ENCODE measurements at regions not wholly inside any gene's neighbourhood (a gene's known extent, or its start where the extent isn't known, plus 50 kb on each side); places are given as distances from the start of the nearest gene placed in this dataset.
A peak's percentile ranks its signal among the peaks of the same experiment; 100 is the strongest.

- H3K27me3 Mint-ChIP-seq, result no peaks in the 10 kb centered on the region
- no peaks in the 10 kb centered on the region for H3K4me1 Mint-ChIP-seq
- H3K4me3 Mint-ChIP-seq, result no peak overlapping the region
- no peak overlapping the region for H3K27ac Mint-ChIP-seq
- no peaks in the 10 kb centered on the region for H3K9me3 Mint-ChIP-seq
- peak in 1 of 2 donors; percentile 14 for ATAC-seq (replicated peaks)
- DNase-seq, result no peak
- H3K36me3 Mint-ChIP-seq, result no peaks in the 10 kb centered on the region
These were observed 466.1 kb downstream of the DTHD1 start for GRCh38 chr4:36747277-36748129.

GRCh38 chr4:36753048-36753447, 471.6 kb downstream of the DTHD1 start:
- H3K27me3 Mint-ChIP-seq, result no peaks in the 10 kb centered on the region
- H3K36me3 Mint-ChIP-seq, result no peaks in the 10 kb centered on the region
- no peak overlapping the region for H3K4me3 Mint-ChIP-seq
- DNase-seq (no peak), ATAC-seq (replicated peaks) (no peak)
- H3K4me1 Mint-ChIP-seq, result no peaks in the 10 kb centered on the region
- no peak overlapping the region for H3K27ac Mint-ChIP-seq
- H3K9me3 Mint-ChIP-seq, result no peaks in the 10 kb centered on the region

- DNase-seq (no peak), ATAC-seq (replicated peaks) (no peak)
- Mint-ChIP-seq H3K36me3 (no peaks in the 10 kb centered on the region), H3K27ac (no peak overlapping the region), H3K9me3 (no peaks in the 10 kb centered on the region), H3K27me3 (no peaks in the 10 kb centered on the region), H3K4me3 (no peak overlapping the region), H3K4me1 (no peaks in the 10 kb centered on the region)
These were observed 476.3 kb downstream of the DTHD1 start for GRCh38 chr4:36757580-36758311.

GRCh38 chr4:36758312-36759178, 477.1 kb downstream of the DTHD1 start:
- H3K4me3 Mint-ChIP-seq, result no peak overlapping the region
- H3K4me1 Mint-ChIP-seq, result no peaks in the 10 kb centered on the region
- H3K27me3 Mint-ChIP-seq, result no peaks in the 10 kb centered on the region
- DNase-seq (no peak), ATAC-seq (replicated peaks) (no peak)
- no peaks in the 10 kb centered on the region for H3K36me3 Mint-ChIP-seq
- no peak overlapping the region for H3K27ac Mint-ChIP-seq
- H3K9me3 Mint-ChIP-seq, result no peaks in the 10 kb centered on the region

- no peaks in the 10 kb centered on the region for H3K4me1 Mint-ChIP-seq
- ATAC-seq (replicated peaks) (no peak), DNase-seq (no peak)
- no peaks in the 10 kb centered on the region for H3K36me3 Mint-ChIP-seq
- no peak overlapping the region for H3K27ac Mint-ChIP-seq
- no peaks in the 10 kb centered on the region for H3K27me3 Mint-ChIP-seq
- no peak overlapping the region for H3K4me3 Mint-ChIP-seq
- no peaks in the 10 kb centered on the region for H3K9me3 Mint-ChIP-seq
These were observed 480.2 kb downstream of the DTHD1 start for GRCh38 chr4:36761607-36762006.

- H3K36me3 Mint-ChIP-seq, result no peaks in the 10 kb centered on the region
- no peak for ATAC-seq (replicated peaks)
- H3K9me3 Mint-ChIP-seq, result no peaks in the 10 kb centered on the region
- H3K27me3 Mint-ChIP-seq, result no peaks in the 10 kb centered on the region
- H3K4me3 Mint-ChIP-seq, result no peak overlapping the region
- no peak for DNase-seq
- no peak overlapping the region for H3K27ac Mint-ChIP-seq
- no peaks in the 10 kb centered on the region for H3K4me1 Mint-ChIP-seq
These were observed 480.7 kb upstream of the NWD2 start for GRCh38 chr4:36763814-36764213.

GRCh38 chr4:36767596-36767995, 476.9 kb upstream of the NWD2 start:
- ATAC-seq (replicated peaks), result no peak
- no peak overlapping the region for H3K27ac Mint-ChIP-seq
- H3K27me3 Mint-ChIP-seq, result no peaks in the 10 kb centered on the region
- no peaks in the 10 kb centered on the region for H3K4me1 Mint-ChIP-seq
- H3K9me3 Mint-ChIP-seq, result no peaks in the 10 kb centered on the region
- no peak for DNase-seq
- no peaks in the 10 kb centered on the region for H3K36me3 Mint-ChIP-seq
- no peak overlapping the region for H3K4me3 Mint-ChIP-seq

- no peaks in the 10 kb centered on the region for H3K4me1 Mint-ChIP-seq
- ATAC-seq (replicated peaks) (no peak), DNase-seq (no peak)
- H3K27me3 Mint-ChIP-seq, result no peaks in the 10 kb centered on the region
- no peaks in the 10 kb centered on the region for H3K36me3 Mint-ChIP-seq
- H3K27ac Mint-ChIP-seq, result no peak overlapping the region
- H3K4me3 Mint-ChIP-seq, result no peak overlapping the region
- no peaks in the 10 kb centered on the region for H3K9me3 Mint-ChIP-seq
These were observed 473.0 kb upstream of the NWD2 start for GRCh38 chr4:36771411-36772153.

- ATAC-seq (replicated peaks), result no peak
- DNase-seq, result no peak
- H3K36me3 Mint-ChIP-seq, result no peaks in the 10 kb centered on the region
- no peaks in the 10 kb centered on the region for H3K27me3 Mint-ChIP-seq
- no peaks in the 10 kb centered on the region for H3K9me3 Mint-ChIP-seq
- H3K27ac Mint-ChIP-seq, result no peak overlapping the region
- no peaks in the 10 kb centered on the region for H3K4me1 Mint-ChIP-seq
- no peak overlapping the region for H3K4me3 Mint-ChIP-seq
These were observed 472.4 kb upstream of the NWD2 start for GRCh38 chr4:36772154-36772516.

GRCh38 chr4:36773467-36773866, 471.1 kb upstream of the NWD2 start:
- Mint-ChIP-seq H3K27ac (no peak overlapping the region), H3K9me3 (no peaks in the 10 kb centered on the region), H3K4me1 (no peaks in the 10 kb centered on the region), H3K4me3 (no peak overlapping the region), H3K27me3 (no peaks in the 10 kb centered on the region), H3K36me3 (no peaks in the 10 kb centered on the region)
- no peak for ATAC-seq (replicated peaks)
- no peak for DNase-seq

- no peaks in the 10 kb centered on the region for H3K9me3 Mint-ChIP-seq
- H3K4me1 Mint-ChIP-seq, result no peaks in the 10 kb centered on the region
- H3K36me3 Mint-ChIP-seq, result no peaks in the 10 kb centered on the region
- no peaks in the 10 kb centered on the region for H3K27me3 Mint-ChIP-seq
- H3K27ac Mint-ChIP-seq, result no peak overlapping the region
- no peak overlapping the region for H3K4me3 Mint-ChIP-seq
- ATAC-seq (replicated peaks), result no peak
- no peak for DNase-seq
These were observed 469.0 kb upstream of the NWD2 start for GRCh38 chr4:36775544-36775943.

GRCh38 chr4:36779601-36780000, 464.9 kb upstream of the NWD2 start:
- ATAC-seq (replicated peaks) (no peak), DNase-seq (no peak)
- Mint-ChIP-seq H3K27me3 (no peaks in the 10 kb centered on the region), H3K9me3 (no peaks in the 10 kb centered on the region), H3K27ac (no peak overlapping the region), H3K4me1 (no peaks in the 10 kb centered on the region), H3K4me3 (no peak overlapping the region), H3K36me3 (no peaks in the 10 kb centered on the region)

GRCh38 chr4:36785973-36786372, 458.6 kb upstream of the NWD2 start:
- Mint-ChIP-seq H3K4me3 (no peak overlapping the region), H3K27ac (no peak overlapping the region), H3K4me1 (no peaks in the 10 kb centered on the region), H3K9me3 (peaks cover 0 to 2% of the 10 kb centered on the region in 2 donors), H3K27me3 (no peaks in the 10 kb centered on the region), H3K36me3 (no peaks in the 10 kb centered on the region)
- ATAC-seq (replicated peaks), result no peak
- DNase-seq, result no peak

GRCh38 chr4:36786519-36786918, 458.0 kb upstream of the NWD2 start:
- DNase-seq (no peak), ATAC-seq (replicated peaks) (no peak)
- peaks cover 0 to 2% of the 10 kb centered on the region in 2 donors for H3K9me3 Mint-ChIP-seq
- no peak overlapping the region for H3K4me3 Mint-ChIP-seq
- no peaks in the 10 kb centered on the region for H3K4me1 Mint-ChIP-seq
- H3K27ac Mint-ChIP-seq, result no peak overlapping the region
- H3K27me3 Mint-ChIP-seq, result no peaks in the 10 kb centered on the region
- H3K36me3 Mint-ChIP-seq, result no peaks in the 10 kb centered on the region
